ENCODE measurements at regions not wholly inside any gene's neighbourhood (a gene's known extent, or its start where the extent isn't known, plus 50 kb on each side); places are given as distances from the start of the nearest gene placed in this dataset.

DNA sequence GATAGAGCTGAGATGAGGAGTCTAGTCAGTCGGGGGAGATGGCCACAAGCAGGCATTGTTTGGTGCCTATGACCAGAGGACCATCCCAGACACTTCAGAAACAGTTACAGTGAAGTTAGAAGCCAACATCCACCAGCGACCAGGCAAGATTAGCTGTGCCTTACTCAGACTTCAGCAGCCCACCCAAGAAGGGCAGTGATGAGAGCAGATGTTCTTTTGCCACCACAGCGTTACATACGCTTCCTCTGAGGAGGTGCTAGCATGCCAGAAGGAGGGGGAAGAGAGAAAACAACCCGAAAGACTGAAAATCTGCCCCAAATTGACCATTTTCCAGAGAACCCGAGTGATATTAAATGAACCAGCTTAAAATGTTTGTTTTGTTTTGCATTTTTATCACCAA is 186.8 kb downstream of the PRL start:
- FAIRE-seq (no peak), DNase-seq (ENCODE audit: insufficient read length, low spot score) (no peak)
- TF ChIP-seq, protein P1, sequence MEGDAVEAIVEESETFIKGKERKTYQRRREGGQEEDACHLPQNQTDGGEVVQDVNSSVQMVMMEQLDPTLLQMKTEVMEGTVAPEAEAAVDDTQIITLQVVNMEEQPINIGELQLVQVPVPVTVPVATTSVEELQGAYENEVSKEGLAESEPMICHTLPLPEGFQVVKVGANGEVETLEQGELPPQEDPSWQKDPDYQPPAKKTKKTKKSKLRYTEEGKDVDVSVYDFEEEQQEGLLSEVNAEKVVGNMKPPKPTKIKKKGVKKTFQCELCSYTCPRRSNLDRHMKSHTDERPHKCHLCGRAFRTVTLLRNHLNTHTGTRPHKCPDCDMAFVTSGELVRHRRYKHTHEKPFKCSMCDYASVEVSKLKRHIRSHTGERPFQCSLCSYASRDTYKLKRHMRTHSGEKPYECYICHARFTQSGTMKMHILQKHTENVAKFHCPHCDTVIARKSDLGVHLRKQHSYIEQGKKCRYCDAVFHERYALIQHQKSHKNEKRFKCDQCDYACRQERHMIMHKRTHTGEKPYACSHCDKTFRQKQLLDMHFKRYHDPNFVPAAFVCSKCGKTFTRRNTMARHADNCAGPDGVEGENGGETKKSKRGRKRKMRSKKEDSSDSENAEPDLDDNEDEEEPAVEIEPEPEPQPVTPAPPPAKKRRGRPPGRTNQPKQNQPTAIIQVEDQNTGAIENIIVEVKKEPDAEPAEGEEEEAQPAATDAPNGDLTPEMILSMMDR (IDR thresholded peaks at IDR 0.05; ENCODE audit: insufficient read depth, missing control alignments): no peak

DNA sequence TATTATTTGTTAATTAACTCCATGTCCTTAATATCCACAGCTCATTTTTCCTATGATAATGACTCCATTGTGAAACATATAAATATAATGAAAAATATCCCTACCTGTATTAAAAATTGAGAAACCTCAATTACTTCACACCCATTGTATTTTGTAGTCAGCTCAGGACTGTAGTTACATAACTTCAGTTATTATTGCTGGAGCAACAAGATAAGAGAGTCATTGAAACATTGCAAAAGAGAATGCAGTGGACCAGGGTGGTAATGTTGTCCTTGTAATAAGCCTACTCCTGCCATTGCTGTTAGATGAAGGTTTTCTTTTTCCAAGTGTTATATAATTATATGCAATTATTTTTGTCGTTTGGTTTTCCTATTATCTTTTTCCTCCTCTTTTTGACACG is 184.4 kb downstream of the PRL start:
- no peak for FAIRE-seq
- DNase-seq (ENCODE audit: insufficient read length, low spot score): no peak
- TF ChIP-seq, protein P1 (IDR thresholded peaks at IDR 0.05; ENCODE audit: insufficient read depth, missing control alignments): no peak

DNA sequence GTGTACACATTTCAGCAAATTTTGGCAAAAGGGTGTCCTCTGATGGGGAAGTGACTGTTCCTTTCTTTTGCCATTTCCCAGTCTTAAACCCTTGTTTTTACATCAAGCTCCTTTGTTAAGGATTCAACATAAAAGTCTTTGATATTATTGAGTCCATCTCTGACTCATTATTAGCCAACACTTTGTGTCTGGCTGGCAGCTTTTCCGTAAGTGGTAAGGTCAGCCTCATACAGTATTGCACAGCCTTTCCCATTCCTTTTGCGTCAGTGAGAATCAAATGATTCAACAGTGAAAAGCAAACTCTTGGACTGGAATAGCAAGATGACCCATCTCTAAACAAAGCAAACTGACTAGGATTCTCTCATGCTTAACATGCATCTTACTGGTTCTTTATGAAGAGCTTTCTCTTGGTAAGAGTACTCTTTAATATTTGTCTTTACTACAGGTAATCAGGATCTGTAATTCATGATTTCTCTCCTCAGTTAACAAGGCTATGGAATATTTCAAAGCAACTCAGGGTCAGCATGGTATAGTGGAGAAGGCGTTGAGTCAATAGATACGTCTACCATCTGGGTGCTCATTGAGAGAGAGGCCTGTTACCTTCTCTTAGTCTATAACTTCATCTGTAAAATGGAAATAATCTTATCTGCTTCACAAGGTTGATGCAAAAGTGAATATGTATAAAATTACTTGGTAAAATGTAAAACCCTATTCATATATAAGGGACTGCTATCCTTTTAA is 183.6 kb downstream of the PRL start:
- FAIRE-seq: no peak
- no peak for DNase-seq (ENCODE audit: insufficient read length, low spot score)
- TF ChIP-seq, protein P1 (IDR thresholded peaks at IDR 0.05; ENCODE audit: insufficient read depth, missing control alignments): no peak

DNA sequence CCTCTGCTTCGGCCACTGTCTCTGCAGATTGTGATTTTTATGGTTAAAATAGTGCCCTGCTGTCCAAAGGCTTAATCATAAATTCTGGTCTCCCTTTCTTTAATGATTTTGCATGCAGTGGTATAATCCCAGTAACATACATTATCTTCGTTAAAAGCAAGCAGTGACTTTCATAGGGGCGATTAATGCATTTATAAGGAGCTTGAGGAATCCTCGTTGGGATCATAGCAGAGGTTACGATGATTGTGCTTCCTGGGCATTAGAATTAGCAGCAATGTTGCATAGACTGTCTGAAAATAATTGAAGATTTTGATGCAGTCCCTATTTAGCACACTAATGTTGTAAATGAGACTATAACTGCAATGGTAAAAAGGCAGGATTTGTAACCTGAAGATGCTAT is 181.3 kb downstream of the PRL start:
- FAIRE-seq: no peak
- no peak for DNase-seq (ENCODE audit: insufficient read length, low spot score)
- TF ChIP-seq, protein P1 (IDR thresholded peaks at IDR 0.05; ENCODE audit: insufficient read depth, missing control alignments): no peak

DNA sequence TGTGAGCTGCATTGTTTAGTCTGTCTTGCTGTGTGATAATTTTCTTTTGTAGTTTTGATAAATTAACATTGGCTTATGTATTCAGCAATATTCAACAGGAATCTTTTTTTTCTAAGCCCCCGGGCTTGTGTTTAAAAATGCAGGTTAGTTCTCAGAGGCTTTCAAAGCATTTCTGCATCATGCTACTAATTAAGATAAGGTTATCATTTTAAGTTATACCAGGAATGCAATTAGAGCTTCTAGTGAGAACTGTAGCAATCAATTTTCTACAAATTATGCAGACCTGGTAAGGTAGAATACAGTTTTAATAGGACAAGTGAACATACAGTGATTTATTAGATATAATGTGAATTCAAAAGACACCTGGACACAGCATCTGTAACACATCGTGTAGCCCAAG is 179.2 kb downstream of the PRL start:
- no peak for FAIRE-seq
- DNase-seq (ENCODE audit: insufficient read length, low spot score): no peak
- TF ChIP-seq, protein P1 (IDR thresholded peaks at IDR 0.05; ENCODE audit: insufficient read depth, missing control alignments): no peak

DNA sequence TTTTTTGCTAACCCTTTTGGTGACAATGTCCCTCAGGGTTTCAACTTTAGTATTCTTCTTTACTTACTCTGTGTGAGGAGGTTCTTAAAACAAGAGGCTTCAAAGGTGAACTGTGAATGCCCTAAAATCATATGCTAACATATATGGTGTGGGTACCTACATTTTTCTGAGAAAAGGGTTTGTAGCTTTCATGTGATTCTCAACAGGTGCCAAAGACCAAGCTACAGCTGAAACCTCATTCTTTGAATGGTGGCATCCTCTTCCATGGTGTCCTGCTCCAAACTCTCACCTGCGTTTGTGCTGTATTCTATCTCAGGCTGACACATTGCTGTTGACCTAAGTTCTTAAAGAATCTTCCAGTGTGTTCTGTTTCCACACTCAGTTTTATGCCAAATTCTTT is 177.3 kb downstream of the PRL start:
- DNase-seq (ENCODE audit: insufficient read length, low spot score) (no peak), FAIRE-seq (no peak)
- TF ChIP-seq, protein P1 (IDR thresholded peaks at IDR 0.05; ENCODE audit: insufficient read depth, missing control alignments): no peak

DNA sequence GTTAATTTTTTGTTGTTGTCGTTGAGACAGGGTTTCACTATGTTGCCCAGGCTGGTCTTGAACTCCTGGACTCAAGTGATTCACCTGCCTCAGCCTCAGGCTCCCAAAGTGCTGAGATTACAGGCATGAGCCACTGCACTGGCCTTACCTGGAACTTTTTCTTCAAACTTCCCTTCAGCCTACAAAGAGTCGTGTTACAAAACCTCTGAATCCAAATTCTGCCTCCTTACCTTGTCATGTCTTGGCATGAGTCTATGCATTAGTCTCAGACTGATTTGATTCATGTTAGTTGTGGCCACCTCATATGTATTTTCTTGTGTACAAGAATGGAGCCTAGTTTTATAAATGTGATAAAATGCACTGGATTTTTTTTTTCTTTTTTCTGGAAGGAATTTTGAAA is 172.1 kb downstream of the PRL start:
- TF ChIP-seq, protein P1 (IDR thresholded peaks at IDR 0.05; ENCODE audit: insufficient read depth, missing control alignments): no peak
- FAIRE-seq (no peak), DNase-seq (ENCODE audit: insufficient read length, low spot score) (no peak)
